Cardiac septum (tissue), 1 donor: ENCODE measurements at regions not wholly inside any gene's neighbourhood (a gene's known extent, or its start where the extent isn't known, plus 50 kb on each side); places are given as distances from the start of the nearest gene placed in this dataset.

ENCODE experiments used
- DNase-seq: peaks from one replicate; pipeline ENCODE4 v3.0.0-alpha.2; 2020; ENCODE audit warnings: low spot score
- intact Hi-C: fragments of 100-400 bp; cut with DNase I; formaldehyde crosslinking; loops from one replicate; pipeline ENCODE4 v1.14.0; 2022
- donor health status: DM: no; HTN: no; CAD: no.

- no peak for DNase-seq
- intact Hi-C loops: loop anchor here (5.0 kb wide), 1 partner anchor 714 kb away; no protein-coding TSS in a partner anchor
Observed at GRCh38 chr7:42690794-42691639, 220.9 kb downstream of the C7orf25 start.

GRCh38 chr7:42689626-42690025 is 222.2 kb downstream of the C7orf25 start:
- intact Hi-C loops: loop anchor here (5.0 kb wide), 1 partner anchor 712 kb away; no protein-coding TSS in a partner anchor
- no peak for DNase-seq

DNA sequence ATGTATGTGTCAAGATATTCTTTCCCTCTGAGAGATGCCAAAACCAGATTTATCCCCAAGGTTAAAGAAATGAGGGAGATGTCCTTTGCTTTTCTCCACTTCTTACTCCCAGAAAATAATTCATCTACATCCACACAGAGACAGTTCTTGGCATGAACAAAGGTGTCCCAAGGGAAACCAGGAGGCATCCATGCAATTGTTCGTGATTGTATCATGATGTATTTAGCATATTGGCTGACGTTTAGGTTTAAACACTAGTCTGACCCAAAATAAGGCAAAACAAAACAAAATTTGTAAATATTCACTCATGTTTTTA is 223.9 kb downstream of the C7orf25 start:
- DNase-seq: no peak
- intact Hi-C loops: no loop called here

- no peak for DNase-seq
- intact Hi-C loops: no loop called here
Observed at GRCh38 chr7:42687211-42688055, 224.4 kb downstream of the C7orf25 start.

DNA sequence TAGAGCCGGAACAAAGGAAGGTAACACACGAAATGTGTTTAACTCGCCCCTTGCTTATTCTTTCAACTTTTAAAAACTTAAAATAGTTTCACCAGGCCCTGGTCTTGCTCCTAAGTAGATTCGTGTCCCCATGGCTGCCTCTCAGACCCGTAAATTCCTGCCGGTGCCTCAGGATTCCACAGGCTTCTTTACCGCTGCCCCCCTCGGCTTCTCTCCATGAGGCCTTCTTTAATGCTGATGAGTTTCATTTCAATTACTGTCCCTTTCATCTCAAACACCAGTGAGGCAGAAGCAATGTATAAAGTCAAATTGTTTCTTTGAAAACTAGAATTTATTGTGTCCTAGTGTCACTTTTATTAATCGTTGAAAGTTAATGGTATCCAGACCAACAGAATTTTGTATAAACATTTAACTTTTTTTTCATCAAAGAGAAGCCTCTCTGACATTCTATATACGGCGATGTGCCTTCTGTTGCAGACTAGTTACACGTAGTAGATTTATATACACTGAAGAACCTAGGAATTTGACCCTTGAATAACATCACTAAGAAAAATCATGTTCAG is 225.2 kb downstream of the C7orf25 start:
- intact Hi-C loops: no loop called here
- DNase-seq: no peak

DNA sequence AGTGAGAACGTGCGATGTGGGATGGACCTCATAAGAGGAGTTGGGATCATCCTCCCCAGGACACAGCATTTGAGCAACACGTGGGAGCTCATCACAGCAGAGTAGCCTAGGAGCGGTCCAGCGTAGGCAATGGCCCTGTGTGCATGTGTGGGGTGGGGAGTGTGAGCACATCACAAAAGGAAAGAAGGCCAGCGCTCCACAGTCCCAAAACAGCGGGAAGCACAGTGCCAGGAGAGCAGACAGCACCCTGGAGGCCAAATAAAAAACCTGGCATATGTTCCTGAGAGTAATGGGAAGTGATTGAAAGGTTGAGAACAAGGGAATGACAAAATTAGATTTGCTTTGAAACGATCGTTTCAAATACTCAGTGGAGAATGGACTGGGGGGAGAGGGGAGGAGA is 226.0 kb downstream of the C7orf25 start:
- no peak for DNase-seq
- intact Hi-C loops: no loop called here

DNA sequence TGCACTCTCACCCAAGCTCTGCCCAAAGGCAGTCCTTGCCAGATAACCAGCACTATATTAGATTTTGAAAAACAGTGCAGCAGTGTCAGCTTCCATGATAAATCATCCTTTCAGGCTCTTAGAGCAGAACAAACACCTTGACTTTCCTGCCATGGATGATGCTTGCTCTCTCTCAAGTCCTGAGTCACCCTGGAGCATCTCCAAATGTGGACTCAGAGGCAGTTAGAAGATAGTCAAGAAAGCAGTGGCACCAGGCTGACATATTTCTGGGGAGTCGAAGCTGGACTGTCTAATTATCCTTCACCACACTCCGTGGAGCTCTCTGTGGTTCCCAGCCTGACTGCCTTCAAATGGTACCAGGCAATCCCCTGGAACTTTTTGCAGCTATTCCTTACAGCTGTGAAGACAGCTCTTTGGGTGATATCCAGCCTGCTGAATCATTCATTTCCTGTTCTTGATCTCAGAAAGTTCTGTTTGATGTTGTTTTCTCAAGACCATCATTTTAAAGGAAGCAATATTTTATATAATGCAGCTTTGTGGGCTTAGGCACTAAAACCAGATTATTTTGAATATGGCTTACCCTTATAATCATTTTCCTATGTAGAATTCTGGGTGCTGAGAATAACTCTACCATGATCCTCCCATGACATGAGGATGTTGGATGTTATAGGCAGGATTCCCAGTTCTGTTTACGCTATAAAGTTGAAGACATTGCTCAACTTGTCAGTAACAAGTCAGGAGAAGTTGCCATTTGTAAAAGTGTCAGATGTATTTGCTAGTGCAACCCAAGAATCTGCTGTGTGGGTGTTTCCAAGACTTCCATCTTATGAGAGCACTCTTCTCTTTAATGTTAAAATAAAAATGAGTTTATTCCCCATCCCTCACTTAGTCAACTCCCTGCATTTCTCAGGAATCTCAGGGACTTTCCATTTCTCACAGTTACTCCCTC is 233.8 kb downstream of the C7orf25 start:
- no peak for DNase-seq
- intact Hi-C loops: no loop called here

- DNase-seq: no peak
- intact Hi-C loops: no loop called here
Observed at GRCh38 chr7:42674541-42674940, 237.3 kb downstream of the C7orf25 start.

DNA sequence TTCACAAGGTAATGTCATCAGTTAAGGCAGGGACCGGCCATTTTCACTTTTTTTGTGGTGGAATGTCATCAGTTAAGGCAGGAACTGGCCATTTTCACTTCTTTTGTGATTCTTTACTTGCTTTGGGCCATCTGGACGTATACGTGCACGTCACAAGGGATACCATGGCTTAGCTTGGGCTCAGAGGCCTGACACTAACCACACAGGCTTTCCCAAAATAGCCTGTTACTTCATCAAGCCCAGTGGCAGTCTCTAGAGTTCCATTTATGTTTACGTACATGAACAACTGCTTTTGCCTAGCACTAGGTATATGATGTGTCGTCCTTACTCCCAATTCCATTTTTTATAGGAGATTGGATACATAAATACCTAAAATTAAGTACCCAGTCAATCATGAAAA is 237.9 kb downstream of the C7orf25 start:
- DNase-seq: no peak
- intact Hi-C loops: no loop called here

DNA sequence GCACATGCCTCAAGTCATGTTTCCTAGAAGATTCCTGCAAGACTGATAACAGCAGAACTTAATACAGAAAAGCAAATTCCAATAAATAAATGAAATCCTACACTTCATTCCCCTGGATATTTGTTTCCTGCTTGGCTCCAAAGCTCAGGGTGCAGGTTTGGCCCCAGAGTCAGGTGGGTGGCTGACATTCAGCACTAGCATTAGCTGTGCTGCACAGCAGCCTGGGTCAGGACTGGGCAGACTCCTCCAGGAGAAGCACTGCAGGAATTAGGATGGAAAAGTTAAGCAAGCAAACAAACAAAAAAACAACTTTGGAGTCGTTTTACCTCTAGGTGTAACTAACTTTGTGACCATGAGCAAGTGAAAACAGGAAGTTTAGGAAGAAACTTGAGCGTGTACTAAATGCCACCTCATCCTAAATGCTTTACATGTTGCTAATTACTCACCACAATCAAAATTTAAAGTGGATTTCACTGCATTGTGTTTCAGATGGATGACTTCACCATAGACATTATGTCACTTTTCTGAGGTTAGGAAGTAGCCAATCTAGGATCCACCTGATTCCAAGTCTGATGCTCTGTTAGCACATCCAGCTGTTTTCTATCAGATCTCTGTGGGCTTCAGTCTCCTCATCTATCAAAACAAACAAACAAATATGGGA is 239.4 kb downstream of the C7orf25 start:
- intact Hi-C loops: no loop called here
- no peak for DNase-seq

DNA sequence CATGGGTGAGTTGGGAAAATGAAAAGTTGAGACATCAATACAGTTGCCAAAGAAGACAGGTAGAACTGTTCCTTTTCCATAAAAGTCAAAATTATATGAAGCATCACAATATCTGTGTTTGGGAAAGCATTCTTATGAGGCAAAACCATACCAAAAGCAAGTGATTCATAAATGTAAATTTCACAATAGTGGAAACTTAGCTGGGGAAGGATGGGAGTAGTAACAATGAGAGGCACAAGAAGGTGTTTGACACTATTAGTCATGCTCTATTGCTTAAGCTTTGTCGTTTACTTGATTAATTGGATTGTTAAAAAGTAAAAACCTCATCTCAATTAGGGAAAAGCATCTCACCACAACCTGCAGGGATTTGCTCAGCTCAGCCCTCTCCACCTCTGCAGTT is 240.2 kb downstream of the C7orf25 start:
- intact Hi-C loops: no loop called here
- DNase-seq: no peak

GRCh38 chr7:42666994-42667393 is 244.9 kb downstream of the C7orf25 start:
- intact Hi-C loops: no loop called here
- no peak for DNase-seq

GRCh38 chr7:42662862-42663261 is 249.0 kb downstream of the C7orf25 start:
- DNase-seq: no peak
- intact Hi-C loops: no loop called here

- no peak for DNase-seq
- intact Hi-C loops: no loop called here
Observed at GRCh38 chr7:42661312-42661711, 250.6 kb downstream of the C7orf25 start.

DNA sequence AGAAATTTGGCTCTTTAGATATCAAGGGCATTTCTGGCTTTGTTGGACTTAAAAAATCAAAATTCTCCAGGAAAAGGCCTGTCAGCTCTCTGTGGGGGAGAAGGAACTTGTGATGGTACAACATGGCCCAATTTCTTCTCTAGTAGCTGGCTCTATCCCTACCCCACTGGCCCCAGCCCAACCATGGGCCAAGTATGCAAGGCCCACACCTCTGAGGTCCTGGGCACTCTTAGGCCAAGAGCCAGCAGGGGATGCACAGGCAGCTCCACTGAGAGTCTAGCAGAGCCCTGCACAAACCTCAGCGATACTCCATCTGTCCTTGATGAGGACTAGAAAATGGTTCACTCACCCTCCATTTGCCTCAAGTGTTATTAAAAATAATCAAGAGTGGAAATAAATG is 261.2 kb downstream of the C7orf25 start:
- intact Hi-C loops: no loop called here
- DNase-seq: no peak

DNA sequence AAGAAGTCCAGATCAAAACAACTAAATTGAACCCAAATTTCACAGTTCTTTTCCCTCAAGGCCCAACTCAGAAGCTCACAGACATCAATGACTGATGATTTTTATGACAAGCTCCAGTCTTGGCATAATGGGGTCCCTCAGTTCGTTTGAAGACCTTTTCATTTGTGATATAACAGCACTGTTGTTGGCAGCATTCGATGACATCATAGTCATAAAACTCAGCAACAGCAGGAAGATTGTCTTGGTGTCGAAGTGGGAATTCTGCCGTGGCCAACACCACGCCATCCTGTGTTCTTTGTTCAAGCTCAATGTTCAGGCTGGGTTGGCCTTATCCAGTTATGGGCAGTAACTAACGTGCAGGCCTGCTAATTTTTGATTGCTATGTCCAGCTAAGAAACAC is 261.7 kb downstream of the C7orf25 start:
- DNase-seq: no peak
- intact Hi-C loops: no loop called here

GRCh38 chr7:42645906-42646305 is 266.0 kb downstream of the C7orf25 start:
- intact Hi-C loops: no loop called here
- DNase-seq: no peak

- DNase-seq: no peak
- intact Hi-C loops: no loop called here
Observed at GRCh38 chr7:42642699-42643098, 269.2 kb downstream of the C7orf25 start.

- intact Hi-C loops: no loop called here
- DNase-seq: no peak
Observed at GRCh38 chr7:42639930-42640329, 271.9 kb downstream of the C7orf25 start.
